B cell (primary cell): ENCODE measurements at regions not wholly inside any gene's neighbourhood (a gene's known extent, or its start where the extent isn't known, plus 50 kb on each side); places are given as distances from the start of the nearest gene placed in this dataset.
"Not testable (repeated sequence)": the region's sequence is repeated elsewhere in the genome, so short reads cannot be mapped to it uniquely, and the experiment has no call there.

Source experiments
- EZH2 ChIP-seq: IDR thresholded peaks from 2 replicates; pipeline ENCODE4 v1.6.1; 2012; ENCODE audit warnings: borderline replicate concordance, low read depth, mild to moderate bottlenecking, moderate library complexity, low read length; ENCODE audit not compliant: insufficient read depth, poor library complexity, severe bottlenecking
- TF ChIP-seq, protein P1 (sequence below): fragments of 200-600 bp; IDR thresholded peaks from one replicate; pipeline ENCODE4 v1.8.0; 2022; ENCODE audit warnings: antibody characterized with exemption, mild to moderate bottlenecking

GRCh38 chr4:165819126-165819525, 53.9 kb upstream of the TLL1 start:
- TF ChIP-seq, protein P1, sequence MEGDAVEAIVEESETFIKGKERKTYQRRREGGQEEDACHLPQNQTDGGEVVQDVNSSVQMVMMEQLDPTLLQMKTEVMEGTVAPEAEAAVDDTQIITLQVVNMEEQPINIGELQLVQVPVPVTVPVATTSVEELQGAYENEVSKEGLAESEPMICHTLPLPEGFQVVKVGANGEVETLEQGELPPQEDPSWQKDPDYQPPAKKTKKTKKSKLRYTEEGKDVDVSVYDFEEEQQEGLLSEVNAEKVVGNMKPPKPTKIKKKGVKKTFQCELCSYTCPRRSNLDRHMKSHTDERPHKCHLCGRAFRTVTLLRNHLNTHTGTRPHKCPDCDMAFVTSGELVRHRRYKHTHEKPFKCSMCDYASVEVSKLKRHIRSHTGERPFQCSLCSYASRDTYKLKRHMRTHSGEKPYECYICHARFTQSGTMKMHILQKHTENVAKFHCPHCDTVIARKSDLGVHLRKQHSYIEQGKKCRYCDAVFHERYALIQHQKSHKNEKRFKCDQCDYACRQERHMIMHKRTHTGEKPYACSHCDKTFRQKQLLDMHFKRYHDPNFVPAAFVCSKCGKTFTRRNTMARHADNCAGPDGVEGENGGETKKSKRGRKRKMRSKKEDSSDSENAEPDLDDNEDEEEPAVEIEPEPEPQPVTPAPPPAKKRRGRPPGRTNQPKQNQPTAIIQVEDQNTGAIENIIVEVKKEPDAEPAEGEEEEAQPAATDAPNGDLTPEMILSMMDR, result not testable (repeated sequence)
- TF ChIP-seq EZH2, result not testable (repeated sequence)
